Smooth muscle cell (in vitro differentiated cells): ENCODE measurements at regions not wholly inside any gene's neighbourhood (a gene's known extent, or its start where the extent isn't known, plus 50 kb on each side); places are given as distances from the start of the nearest gene placed in this dataset.

Source experiments
- DNase-seq: peaks from one replicate; lab custom pipeline; 2025; ENCODE audit not compliant: unreplicated experiment; lab: John Stamatoyannopoulos, UW
- H2AFZ ChIP-seq: fragments of 200-600 bp; sonication (generic); 2 replicates; pipeline ENCODE4 v1.6.0; 2016; ENCODE audit warnings: antibody characterized with exemption, low read depth, mild to moderate bottlenecking
- H3F3A ChIP-seq: fragments of 200-600 bp; sonication (generic); 2 replicates; pipeline ENCODE4 v1.6.0; 2017; ENCODE audit warnings: antibody characterized with exemption, low read depth
- H3K27ac ChIP-seq: fragments of 200-600 bp; sonication (generic); 2 replicates; pipeline ENCODE4 v1.5.1; 2016; ENCODE audit warnings: low read depth, mild to moderate bottlenecking
- H3K27me3 ChIP-seq: fragments of 200-600 bp; sonication (generic); 2 replicates; pipeline ENCODE4 v1.6.1; 2016; ENCODE audit warnings: low read depth, mild to moderate bottlenecking
- H3K36me3 ChIP-seq: fragments of 200-600 bp; sonication (generic); 2 replicates; pipeline ENCODE4 v1.5.1; 2016; ENCODE audit warnings: low read depth
- H3K4me1 ChIP-seq: fragments of 200-600 bp; sonication (generic); 2 replicates; pipeline ENCODE4 v1.5.1; 2016; ENCODE audit warnings: low read depth
- H3K4me2 ChIP-seq: fragments of 200-600 bp; sonication (generic); 2 replicates; pipeline ENCODE4 v1.6.0; 2016; ENCODE audit warnings: mild to moderate bottlenecking
- H3K4me3 ChIP-seq: fragments of 200-600 bp; sonication (generic); 2 replicates; pipeline ENCODE4 v1.5.1; 2016; ENCODE audit warnings: mild to moderate bottlenecking
- H3K79me2 ChIP-seq: fragments of 200-600 bp; sonication (generic); 2 replicates; pipeline ENCODE4 v1.6.0; 2016; ENCODE audit warnings: low read depth, mild to moderate bottlenecking
- H3K9ac ChIP-seq: fragments of 200-600 bp; sonication (generic); 2 replicates; pipeline ENCODE4 v1.6.0; 2016; ENCODE audit warnings: low read depth
- H3K9me3 ChIP-seq: fragments of 200-600 bp; sonication (generic); replicated peaks from 2 replicates; pipeline ENCODE4 v1.5.1; 2016; ENCODE audit warnings: low read depth
- H4K20me1 ChIP-seq: fragments of 200-600 bp; sonication (generic); 2 replicates; pipeline ENCODE4 v1.6.0; 2016; ENCODE audit warnings: low read depth
- CTCF ChIP-seq: fragments of 200-600 bp; sonication (generic); IDR thresholded peaks from 2 replicates; pipeline ENCODE4 v1.5.1; 2017; ENCODE audit warnings: borderline replicate concordance, mild to moderate bottlenecking, antibody characterized with exemption; ENCODE audit not compliant: insufficient read depth, poor library complexity, severe bottlenecking
- WGBS: methylation state at CpG from one replicate; pipeline ENCODE4 v1.1.7; 2016; ENCODE audit warnings: low lambda C conversion rate; 5-methylcytosine and 5-hydroxymethylcytosine counted together

DNA sequence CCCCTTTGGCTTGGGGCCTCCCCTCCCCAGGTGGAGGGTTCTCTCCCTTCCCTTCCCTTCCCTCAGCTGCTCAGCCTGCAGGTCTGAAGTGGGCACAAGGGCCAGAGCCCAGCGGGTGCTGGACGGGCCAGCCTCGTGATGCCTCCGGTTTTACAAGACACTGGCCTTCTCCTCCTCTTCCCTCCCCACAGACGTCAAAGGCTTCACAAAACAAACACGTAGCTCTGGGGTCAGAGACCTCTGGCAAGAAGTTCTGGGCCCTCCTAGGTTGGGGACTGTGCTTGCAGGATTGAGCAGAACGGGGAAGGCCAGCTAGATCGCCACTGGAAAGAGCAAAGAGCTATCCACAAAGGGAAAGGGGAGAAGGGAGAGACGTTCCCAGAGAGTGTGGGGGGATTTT is 81.4 kb upstream of the TPM1 start:
- Histone ChIP-seq H3K9me3 (no peaks in the 10 kb centered on the region), H3K27me3 (no peaks in the 10 kb centered on the region), H3K4me3 (no peak overlapping the region), H3K36me3 (no peaks in the 10 kb centered on the region), H3F3A (no peaks in the 10 kb centered on the region), H4K20me1 (no peaks in the 10 kb centered on the region), H3K4me2 (no peak overlapping the region), H2AFZ (no peak overlapping the region), H3K9ac (no peak overlapping the region), H3K4me1 (no peaks in the 10 kb centered on the region), H3K79me2 (no peaks in the 10 kb centered on the region), H3K27ac (no peak overlapping the region)
- WGBS = 92% methylated on average over 9 of the region's 9 CpGs
- TF ChIP-seq CTCF = no peak
- DNase-seq = no peak

DNA sequence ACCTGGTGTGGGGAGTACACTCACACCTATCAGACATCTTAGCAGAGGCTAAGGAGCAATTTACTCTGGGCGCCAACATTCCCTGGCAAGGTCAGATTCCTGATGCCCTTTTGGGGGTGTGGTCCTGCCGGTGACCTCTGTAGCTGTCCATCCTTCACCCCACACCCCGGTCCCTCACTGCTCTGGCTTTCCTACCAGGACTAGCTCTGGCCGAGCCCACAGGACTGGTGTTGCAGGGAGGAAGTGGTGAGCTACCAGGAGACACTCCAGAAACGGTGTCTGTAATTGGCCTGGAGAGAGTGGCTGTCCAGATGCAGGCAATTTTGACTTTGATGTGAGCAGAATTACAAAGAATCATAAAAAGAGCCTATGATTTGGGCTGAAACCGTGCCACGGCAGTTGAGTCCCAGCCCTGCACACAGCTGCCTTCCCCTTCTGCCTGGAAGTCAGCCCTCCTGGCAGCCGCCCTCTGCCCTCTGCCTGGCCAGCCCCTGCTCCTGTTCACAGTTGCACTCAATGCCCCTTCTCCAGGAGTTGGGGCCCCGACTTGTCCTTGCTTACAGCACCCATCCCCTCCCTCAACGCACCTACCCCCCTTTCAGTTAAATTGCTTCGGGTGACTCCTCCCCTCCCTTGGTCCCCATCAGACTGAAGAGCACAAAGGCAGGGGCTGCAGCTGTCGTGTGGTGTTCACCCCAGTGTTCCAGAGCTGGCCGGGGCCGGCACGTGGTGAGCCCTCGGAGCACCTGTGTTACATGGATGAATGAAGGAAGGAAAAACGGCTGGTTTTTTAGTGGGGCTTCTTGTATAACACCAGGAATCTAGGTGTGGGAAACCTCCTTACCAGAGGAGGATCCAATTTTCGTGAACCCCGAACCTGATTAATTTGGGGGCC is 80.2 kb upstream of the TPM1 start:
- no peak overlapping the region for H3K4me2 ChIP-seq
- DNase-seq = no peak
- H3K9me3 ChIP-seq = no peaks in the 10 kb centered on the region
- no peaks in the 10 kb centered on the region for H3F3A ChIP-seq
- no peak overlapping the region for H3K9ac ChIP-seq
- WGBS = 86% methylated on average over 19 of the region's 19 CpGs
- H3K27me3 ChIP-seq = no peaks in the 10 kb centered on the region
- H3K4me1 ChIP-seq = no peaks in the 10 kb centered on the region
- no peak for TF ChIP-seq CTCF
- H2AFZ ChIP-seq = no peak overlapping the region
- no peak overlapping the region for H3K27ac ChIP-seq
- H3K4me3 ChIP-seq = no peak overlapping the region
- no peaks in the 10 kb centered on the region for H4K20me1 ChIP-seq
- H3K36me3 ChIP-seq = no peaks in the 10 kb centered on the region
- no peaks in the 10 kb centered on the region for H3K79me2 ChIP-seq

- Histone ChIP-seq H3K9me3 (no peaks in the 10 kb centered on the region), H3K79me2 (no peaks in the 10 kb centered on the region), H2AFZ (no peak overlapping the region), H4K20me1 (no peaks in the 10 kb centered on the region), H3F3A (no peaks in the 10 kb centered on the region), H3K36me3 (no peaks in the 10 kb centered on the region), H3K27ac (no peak overlapping the region), H3K27me3 (no peaks in the 10 kb centered on the region), H3K4me3 (no peak overlapping the region), H3K9ac (no peak overlapping the region), H3K4me1 (no peaks in the 10 kb centered on the region), H3K4me2 (no peak overlapping the region)
- no peak for DNase-seq
- 82% methylated on average over 5 of the region's 5 CpGs for WGBS
- no peak for TF ChIP-seq CTCF
Observed at GRCh38 chr15:62964251-62964650, 78.3 kb upstream of the TPM1 start.
